Keratinocyte (primary cell): ENCODE measurements at regions not wholly inside any gene's neighbourhood (a gene's known extent, or its start where the extent isn't known, plus 50 kb on each side); places are given as distances from the start of the nearest gene placed in this dataset.
"Not testable (repeated sequence)": the region's sequence is repeated elsewhere in the genome, so short reads cannot be mapped to it uniquely, and the experiment has no call there.

Source experiments
- DNase-seq: peaks from one replicate; pipeline ENCODE4 v3.0.0-alpha.2; 2011; ENCODE audit warnings: low read depth, missing footprints, low spot score
- FAIRE-seq: peaks from 2 replicates; lab custom pipeline; 2011; peaks lifted over from hg19 to GRCh38; lab: Jason Lieb, UNC
- H2AFZ ChIP-seq: 2 replicates; pipeline ENCODE4 v1.6.0; 2012; ENCODE audit warnings: low read length, control low read depth, inconsistent platforms; ENCODE audit not compliant: control insufficient read depth
- H3K27ac ChIP-seq: 2 replicates; pipeline ENCODE4 v1.5.1; 2011; ENCODE audit warnings: low read length; ENCODE audit not compliant: control insufficient read depth, insufficient read depth
- H3K27me3 ChIP-seq: 3 replicates; pipeline ENCODE4 v1.6.0; 2011; ENCODE audit warnings: low read length; ENCODE audit not compliant: control insufficient read depth, insufficient read depth; ENCODE audit errors: extremely low read depth
- H3K36me3 ChIP-seq, 2 experiments: 2 replicates in 1 of 2; 3 replicates in 1 of 2; pipeline ENCODE4 v1.5.1; 2011; ENCODE audit warnings: low read length in 2 of 2, mild to moderate bottlenecking in 1 of 2; ENCODE audit not compliant: control insufficient read depth in 2 of 2, insufficient read depth in 2 of 2; ENCODE audit errors: extremely low read depth in 1 of 2
- H3K4me1 ChIP-seq: 3 replicates; pipeline ENCODE4 v1.5.1; 2011; ENCODE audit warnings: low read length; ENCODE audit not compliant: control insufficient read depth, insufficient read depth; ENCODE audit errors: extremely low read depth
- H3K4me2 ChIP-seq: 3 replicates; pipeline ENCODE4 v1.6.0; 2011; ENCODE audit warnings: low read depth, low read length; ENCODE audit not compliant: control insufficient read depth, insufficient read depth; ENCODE audit errors: extremely low read depth
- H3K4me3 ChIP-seq, 3 experiments: fragments of 200-600 bp in 1 of 3; sonication (generic) in 1 of 3; 2 replicates in 2 of 3; 3 replicates in 1 of 3; pipeline ENCODE4 v1.5.1; 2011 to 2016; ENCODE audit warnings: low read length in 3 of 3, mild to moderate bottlenecking in 3 of 3, control low read depth in 2 of 3, inconsistent platforms in 1 of 3, low read depth in 1 of 3, mixed read lengths in 1 of 3, mixed run types in 1 of 3, moderate library complexity in 1 of 3; ENCODE audit not compliant: control insufficient read depth in 2 of 3, insufficient read depth in 2 of 3; ENCODE audit errors: extremely low read depth in 1 of 3
- H3K79me2 ChIP-seq: 2 replicates; pipeline ENCODE4 v1.6.0; 2012; ENCODE audit warnings: low read length; ENCODE audit not compliant: control insufficient read depth, insufficient read depth
- H3K9ac ChIP-seq: 3 replicates; pipeline ENCODE4 v1.6.0; 2011; ENCODE audit warnings: low read length; ENCODE audit not compliant: control insufficient read depth, insufficient read depth; ENCODE audit errors: extremely low read depth
- H3K9me1 ChIP-seq: 3 replicates; pipeline ENCODE4 v1.6.0; 2011; ENCODE audit warnings: low read length; ENCODE audit not compliant: control insufficient read depth, insufficient read depth; ENCODE audit errors: extremely low read depth
- H3K9me3 ChIP-seq: 2 replicates; pipeline ENCODE4 v1.5.1; 2012; ENCODE audit warnings: low read depth, low read length; ENCODE audit not compliant: control insufficient read depth
- H4K20me1 ChIP-seq: 3 replicates; pipeline ENCODE4 v1.6.0; 2011; ENCODE audit warnings: low read length; ENCODE audit not compliant: control insufficient read depth, insufficient read depth; ENCODE audit errors: extremely low read depth
- dilution Hi-C: fragments of 300-500 bp; cut with MboI; formaldehyde crosslinking; loops from one replicate; pipeline ENCODE4 v1.7.0; 2020; ENCODE audit warnings: low sequenced_read_pairs; ENCODE audit not compliant: extremely low pct_ligation_motif_present

DNA sequence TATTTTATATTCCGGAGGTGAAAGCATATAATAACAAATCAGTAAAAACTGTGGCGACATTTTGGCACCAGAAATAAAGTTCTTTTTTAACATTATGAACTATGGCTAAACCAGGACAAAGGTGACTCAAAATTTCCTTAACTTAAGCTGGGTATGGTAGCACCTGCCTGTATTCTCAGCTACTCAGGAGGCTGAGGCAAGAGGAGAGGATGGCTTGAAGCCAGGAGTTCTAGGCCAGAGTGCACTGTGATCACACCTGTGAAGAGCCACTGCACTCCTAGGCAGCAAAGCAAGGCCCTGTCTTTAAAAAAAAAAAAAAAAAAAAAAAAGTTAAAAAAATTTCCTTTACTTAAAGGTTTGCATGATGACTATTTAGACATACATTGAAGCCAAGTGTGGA is 63.0 kb upstream of the KIF2A start:
- H3K4me1 ChIP-seq, FAIRE-seq, H3K9ac ChIP-seq, H3K27ac ChIP-seq, H2AFZ ChIP-seq, H3K4me3 ChIP-seq, H3K4me2 ChIP-seq, H3K27me3 ChIP-seq, H3K36me3 ChIP-seq, H4K20me1 ChIP-seq, dilution Hi-C loops, H3K79me2 ChIP-seq, H3K9me1 ChIP-seq, DNase-seq, H3K9me3 ChIP-seq: not testable (repeated sequence)

DNA sequence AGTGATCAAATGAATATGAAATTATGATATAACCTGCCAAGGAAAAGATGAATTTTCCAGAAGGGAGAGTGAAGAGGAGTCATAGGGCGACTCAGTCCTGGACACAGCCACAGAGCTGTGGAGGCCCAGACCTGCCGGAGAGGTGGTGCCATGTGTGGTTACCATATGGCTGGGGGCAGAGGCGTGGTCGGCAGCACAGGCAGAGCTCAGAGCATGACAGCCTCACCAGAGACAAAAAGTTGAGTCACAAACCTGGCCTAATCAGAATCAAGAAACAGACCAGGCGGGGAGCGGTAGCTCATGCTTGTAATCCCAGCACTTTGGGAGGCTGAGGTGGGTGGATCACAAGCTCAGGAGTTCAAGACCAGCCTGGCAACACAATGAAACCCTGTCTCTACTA is 57.8 kb upstream of the KIF2A start:
- H3K9ac ChIP-seq, H3K27ac ChIP-seq, H3K4me2 ChIP-seq, H3K36me3 ChIP-seq, H2AFZ ChIP-seq, H3K27me3 ChIP-seq, H3K4me3 ChIP-seq, FAIRE-seq, H3K4me1 ChIP-seq, H3K9me1 ChIP-seq, H3K79me2 ChIP-seq, H4K20me1 ChIP-seq, dilution Hi-C loops, H3K9me3 ChIP-seq: not testable (repeated sequence)
- peak; percentile 21 for DNase-seq

DNA sequence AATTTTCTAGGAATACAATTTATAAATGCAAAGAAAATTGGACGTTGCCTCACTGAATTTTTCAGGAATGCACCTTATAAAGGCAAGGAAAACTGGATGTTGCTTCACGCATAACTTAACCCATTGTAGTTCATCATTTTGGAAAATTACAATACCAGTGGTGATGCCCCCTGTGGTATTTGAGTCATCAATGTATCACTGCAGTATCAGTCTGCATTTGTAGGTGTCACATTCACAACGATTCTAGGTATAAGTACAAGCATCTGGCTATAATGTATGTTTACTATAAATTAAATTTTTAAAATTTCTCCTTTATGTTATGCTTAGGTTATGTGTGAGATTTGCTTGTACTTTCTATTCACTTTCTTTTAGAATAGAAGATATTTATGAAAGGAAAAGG is 55.9 kb upstream of the KIF2A start:
- H3K79me2 ChIP-seq, H2AFZ ChIP-seq, H3K4me1 ChIP-seq, FAIRE-seq, H3K9me3 ChIP-seq, H3K9me1 ChIP-seq, H3K27ac ChIP-seq, H3K27me3 ChIP-seq, H3K4me3 ChIP-seq, DNase-seq, H3K9ac ChIP-seq, H3K4me2 ChIP-seq, H4K20me1 ChIP-seq, H3K36me3 ChIP-seq, dilution Hi-C loops: not testable (repeated sequence)

DNA sequence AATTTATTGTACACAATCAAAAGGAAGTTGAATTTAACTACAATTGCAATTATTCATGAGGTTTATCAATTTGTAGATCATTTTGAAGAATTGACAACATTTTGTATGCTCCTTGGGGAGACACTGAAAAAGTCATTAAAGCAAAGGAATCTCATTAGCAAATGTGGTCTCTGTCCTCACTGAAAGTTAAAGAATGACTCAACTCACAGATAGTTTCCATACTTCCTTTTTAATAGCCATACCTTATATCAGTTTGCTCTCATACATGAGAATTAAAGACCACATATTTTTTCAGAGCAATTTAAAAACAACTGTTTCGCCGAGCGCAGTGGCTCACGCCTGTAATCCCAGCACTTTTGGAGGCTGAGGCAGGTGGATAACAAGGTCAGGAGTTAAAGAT is 55.1 kb upstream of the KIF2A start:
- dilution Hi-C loops, H3K4me2 ChIP-seq, H3K4me1 ChIP-seq, H3K4me3 ChIP-seq, FAIRE-seq, H3K9me3 ChIP-seq, H3K9ac ChIP-seq, H3K79me2 ChIP-seq, H3K36me3 ChIP-seq, DNase-seq, H2AFZ ChIP-seq, H3K27ac ChIP-seq, H3K27me3 ChIP-seq, H3K9me1 ChIP-seq, H4K20me1 ChIP-seq: not testable (repeated sequence)

- H3K4me1 ChIP-seq, DNase-seq, H2AFZ ChIP-seq, H3K36me3 ChIP-seq, H3K27ac ChIP-seq, dilution Hi-C loops, H3K9me1 ChIP-seq, H3K4me3 ChIP-seq, H3K4me2 ChIP-seq, H3K9me3 ChIP-seq, H4K20me1 ChIP-seq, H3K27me3 ChIP-seq, H3K9ac ChIP-seq, FAIRE-seq, H3K79me2 ChIP-seq: not testable (repeated sequence)
These were observed 53.5 kb upstream of the KIF2A start for GRCh38 chr5:62252519-62252918.
